HL-60 (cell line): ENCODE measurements at regions not wholly inside any gene's neighbourhood (a gene's known extent, or its start where the extent isn't known, plus 50 kb on each side); places are given as distances from the start of the nearest gene placed in this dataset.

Experiments
- GABPA ChIP-seq: IDR thresholded peaks from 2 replicates; pipeline ENCODE4 v1.6.1; 2012; ENCODE audit warnings: low read depth
- POLR2AphosphoS5 ChIP-seq: IDR thresholded peaks from 2 replicates; pipeline ENCODE4 v1.6.1; 2012; ENCODE audit warnings: low read depth
- TF ChIP-seq, protein P1 (sequence below): IDR thresholded peaks from one replicate; pipeline ENCODE4 v1.5.1; 2011; ENCODE audit warnings: low read length, control low read depth, inconsistent platforms; ENCODE audit not compliant: insufficient read depth

DNA sequence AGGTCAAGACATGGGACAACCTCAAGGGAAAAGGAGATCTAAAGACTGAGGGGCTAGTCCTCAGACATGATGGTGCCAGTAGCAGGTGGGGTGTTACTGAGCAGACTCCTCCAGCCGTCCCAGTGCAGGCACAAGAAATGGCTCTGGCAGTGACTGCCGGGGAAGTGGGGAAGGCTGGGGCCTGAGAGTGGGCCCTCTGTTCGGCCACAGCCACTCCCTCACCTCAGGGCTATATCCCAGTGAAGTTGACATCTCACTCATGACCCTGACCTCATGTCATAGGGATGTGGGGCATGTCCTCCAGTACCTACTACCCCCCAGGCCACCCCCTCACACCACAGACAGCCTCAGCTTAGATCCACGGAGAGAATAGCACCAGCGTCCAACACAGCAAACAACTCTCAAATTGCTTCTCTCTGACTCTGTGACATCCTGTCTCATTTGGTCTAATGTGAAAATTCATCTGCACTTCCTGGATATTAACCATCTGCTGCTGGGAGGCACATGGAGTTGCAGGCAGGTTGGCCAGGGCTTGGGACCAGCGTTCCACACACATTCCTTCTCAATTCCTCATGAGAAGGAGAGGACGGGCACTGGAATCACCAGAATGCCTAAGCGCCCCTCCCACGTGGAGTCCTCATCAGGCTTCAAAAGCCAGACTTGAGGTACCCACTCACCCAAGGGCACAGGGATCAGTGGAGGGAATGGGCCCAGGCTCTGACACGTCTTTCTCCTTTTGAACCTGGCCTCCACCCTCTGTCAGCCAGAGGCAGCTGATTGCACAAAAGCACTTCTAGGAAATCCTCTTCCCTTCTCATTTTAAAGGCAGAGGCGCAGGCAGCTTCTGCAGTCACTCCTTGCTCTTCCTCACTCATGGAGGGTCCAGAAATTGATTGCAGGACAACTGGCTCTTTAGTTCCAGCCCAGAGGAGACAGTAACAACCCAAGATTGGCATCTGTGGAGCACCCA lies 163.6 kb upstream of the CST7 start:
- TF ChIP-seq POLR2AphosphoS5 (no peak), GABPA (no peak)
- TF ChIP-seq, protein P1, sequence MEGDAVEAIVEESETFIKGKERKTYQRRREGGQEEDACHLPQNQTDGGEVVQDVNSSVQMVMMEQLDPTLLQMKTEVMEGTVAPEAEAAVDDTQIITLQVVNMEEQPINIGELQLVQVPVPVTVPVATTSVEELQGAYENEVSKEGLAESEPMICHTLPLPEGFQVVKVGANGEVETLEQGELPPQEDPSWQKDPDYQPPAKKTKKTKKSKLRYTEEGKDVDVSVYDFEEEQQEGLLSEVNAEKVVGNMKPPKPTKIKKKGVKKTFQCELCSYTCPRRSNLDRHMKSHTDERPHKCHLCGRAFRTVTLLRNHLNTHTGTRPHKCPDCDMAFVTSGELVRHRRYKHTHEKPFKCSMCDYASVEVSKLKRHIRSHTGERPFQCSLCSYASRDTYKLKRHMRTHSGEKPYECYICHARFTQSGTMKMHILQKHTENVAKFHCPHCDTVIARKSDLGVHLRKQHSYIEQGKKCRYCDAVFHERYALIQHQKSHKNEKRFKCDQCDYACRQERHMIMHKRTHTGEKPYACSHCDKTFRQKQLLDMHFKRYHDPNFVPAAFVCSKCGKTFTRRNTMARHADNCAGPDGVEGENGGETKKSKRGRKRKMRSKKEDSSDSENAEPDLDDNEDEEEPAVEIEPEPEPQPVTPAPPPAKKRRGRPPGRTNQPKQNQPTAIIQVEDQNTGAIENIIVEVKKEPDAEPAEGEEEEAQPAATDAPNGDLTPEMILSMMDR, result no peak
